HG02759 (cell line): ENCODE measurements at regions not wholly inside any gene's neighbourhood (a gene's known extent, or its start where the extent isn't known, plus 50 kb on each side); places are given as distances from the start of the nearest gene placed in this dataset.
"Not testable (repeated sequence)": the region's sequence is repeated elsewhere in the genome, so short reads cannot be mapped to it uniquely, and the experiment has no call there.

ENCODE experiments used
- ATAC-seq: cut with Tn5 transposase; IDR thresholded peaks from one replicate; pipeline ENCODE4 v1.9.1; 2021; ENCODE audit warnings: mild to moderate bottlenecking, moderate library complexity; ENCODE audit not compliant: unreplicated experiment

DNA sequence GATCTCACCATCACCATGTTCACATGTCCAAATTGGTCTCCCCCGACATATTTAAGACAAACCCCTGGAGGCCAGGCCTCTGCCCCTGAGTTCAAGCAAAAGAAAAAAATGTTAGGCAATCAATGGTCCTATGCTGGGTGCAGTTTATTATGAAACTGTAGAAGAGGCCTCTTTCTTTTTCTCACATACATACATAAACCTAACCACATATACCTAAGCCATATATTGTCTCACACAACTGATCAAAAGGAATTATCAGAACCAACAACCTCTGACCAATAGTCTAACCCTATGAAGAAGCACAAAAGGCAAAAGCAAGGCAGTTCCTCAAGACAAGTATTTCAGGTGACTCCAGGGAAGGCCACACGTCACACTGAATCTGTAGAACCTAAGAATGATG, 49.9 kb downstream of the ILRUN start:
- no peak for ATAC-seq

DNA sequence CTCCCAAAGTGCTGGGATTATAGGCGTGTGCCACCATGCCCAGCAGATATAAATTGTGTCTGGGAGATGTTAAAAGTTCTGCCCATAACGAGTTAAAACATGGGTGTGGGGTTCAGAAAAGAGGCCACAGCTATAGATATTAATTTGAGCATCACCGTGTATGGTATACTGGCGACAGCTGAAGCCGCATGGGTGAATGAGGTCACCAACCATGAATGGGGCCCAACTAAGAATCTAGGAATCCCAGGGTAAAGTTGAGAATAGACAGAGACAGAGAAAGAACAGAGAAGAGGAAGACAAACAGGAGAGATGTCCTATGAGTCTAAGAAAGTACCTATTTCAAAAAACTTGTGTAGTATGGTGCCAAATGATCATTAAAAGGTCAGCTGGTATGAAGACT, 50.9 kb downstream of the ILRUN start:
- ATAC-seq = no peak

DNA sequence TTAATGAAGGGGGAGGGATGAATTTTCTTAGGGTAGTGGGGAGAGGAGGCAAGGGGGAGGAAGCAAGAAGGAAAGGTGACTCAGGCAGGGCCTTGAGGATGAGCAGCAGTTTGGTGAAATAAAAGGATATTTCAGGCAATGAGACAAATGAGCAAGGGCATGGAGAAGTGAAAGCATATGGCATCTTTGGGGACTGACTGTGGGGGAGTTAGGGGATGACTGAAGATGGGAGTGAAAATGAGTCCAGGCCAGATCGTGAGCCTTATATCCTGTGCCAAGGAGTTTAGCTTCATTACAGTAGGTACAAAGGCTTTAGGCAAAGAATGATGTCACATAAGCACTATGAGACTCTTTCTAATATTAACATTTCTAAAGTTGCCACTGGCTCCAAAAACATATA, 51.9 kb downstream of the ILRUN start:
- ATAC-seq = no peak

DNA sequence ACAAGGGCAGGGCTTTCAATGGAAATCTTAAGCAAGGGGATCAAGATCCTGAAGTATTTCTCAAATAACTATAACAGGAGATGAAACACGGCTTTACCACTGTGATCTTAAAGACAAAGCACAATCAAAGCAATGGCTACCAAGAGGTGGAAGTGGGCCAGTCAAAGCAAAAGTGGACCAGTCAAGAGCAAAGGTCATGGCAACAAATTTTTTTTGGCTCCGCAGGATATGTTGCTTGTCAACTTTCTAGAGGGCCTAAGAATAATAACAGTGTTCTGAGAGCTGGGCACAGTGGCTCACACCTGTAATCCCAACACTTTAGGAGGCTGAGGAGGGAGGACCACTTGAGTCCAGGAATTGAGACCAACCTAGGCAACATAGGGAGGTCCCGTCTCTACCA, 54.1 kb downstream of the ILRUN start:
- no peak for ATAC-seq

DNA sequence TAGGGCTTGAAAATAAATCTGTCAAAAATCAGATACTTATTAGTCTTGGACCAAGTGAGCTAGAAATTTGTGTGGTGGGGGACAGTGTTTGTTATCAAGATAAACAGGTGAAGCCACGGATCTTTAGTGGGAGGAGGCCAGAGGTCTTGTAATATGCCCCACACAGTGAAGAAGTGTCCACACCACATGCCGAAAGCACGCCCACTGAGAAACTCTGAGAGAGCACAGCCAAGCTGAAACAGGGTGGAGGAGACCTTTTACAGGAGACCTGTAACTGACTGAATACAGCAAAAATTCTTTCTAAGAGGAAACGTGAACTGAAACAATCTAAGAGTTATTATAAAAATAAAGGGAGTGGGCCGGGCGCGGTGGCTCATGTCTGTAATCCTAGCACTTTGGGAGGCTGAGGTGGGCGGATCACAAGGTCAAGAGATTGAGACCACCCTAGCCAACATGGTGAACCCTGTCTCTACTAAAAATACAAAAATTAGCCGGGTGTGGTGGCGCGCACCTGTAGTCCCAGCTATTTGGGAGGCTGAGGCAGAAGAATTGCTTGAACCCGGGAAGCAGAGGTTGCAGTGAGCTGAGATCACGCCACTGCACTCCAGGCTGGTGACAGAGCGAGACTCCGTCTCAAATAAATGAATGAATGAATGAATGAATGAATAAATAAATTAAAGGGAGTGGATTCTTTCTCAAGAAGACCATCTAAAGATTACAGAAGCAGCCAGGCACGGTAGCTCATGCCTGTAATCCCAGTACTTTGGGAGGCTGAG, 56.3 kb downstream of the ILRUN start:
- not testable (repeated sequence) for ATAC-seq

DNA sequence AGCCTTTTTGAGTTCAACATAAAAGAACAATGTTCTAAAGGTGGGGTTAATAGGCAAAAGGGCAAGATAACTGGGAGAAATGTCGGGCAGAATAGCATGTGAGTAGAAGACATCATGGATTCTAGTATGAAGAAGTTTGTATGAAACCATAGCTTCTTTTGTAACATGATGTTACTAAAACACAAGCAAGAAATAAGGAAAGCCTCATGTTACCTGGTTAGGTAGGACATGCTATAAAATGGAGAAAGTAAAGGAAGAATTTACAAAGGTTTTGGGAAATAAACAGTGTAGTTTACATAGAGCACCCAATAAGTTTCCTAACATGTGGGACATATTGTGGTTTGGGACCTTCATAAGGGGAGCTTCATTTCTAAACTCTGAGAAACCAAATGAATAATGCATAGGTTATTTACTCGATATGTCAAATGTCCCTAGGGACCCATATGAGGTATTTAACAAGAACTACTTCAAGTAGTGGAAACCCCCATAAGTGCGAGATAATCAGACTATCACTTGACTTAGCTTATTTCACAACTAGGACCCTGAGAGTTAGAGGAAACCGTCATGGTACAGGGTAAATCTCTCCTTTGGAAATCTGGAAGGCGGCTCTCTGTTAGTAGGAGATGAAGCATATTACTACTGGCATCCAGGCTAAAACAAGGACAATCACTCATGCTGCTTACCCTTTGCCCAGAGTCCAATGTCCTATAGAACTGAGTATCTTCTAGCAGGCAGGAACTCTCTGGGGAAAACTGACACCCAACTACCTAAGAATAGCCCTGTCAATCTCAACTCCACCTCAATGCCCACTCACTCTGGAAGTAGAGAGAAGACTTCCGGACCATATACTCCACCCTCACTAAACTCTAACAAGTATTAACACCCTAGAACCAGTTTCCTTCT, 57.5 kb downstream of the ILRUN start:
- ATAC-seq = peak; percentile 77

DNA sequence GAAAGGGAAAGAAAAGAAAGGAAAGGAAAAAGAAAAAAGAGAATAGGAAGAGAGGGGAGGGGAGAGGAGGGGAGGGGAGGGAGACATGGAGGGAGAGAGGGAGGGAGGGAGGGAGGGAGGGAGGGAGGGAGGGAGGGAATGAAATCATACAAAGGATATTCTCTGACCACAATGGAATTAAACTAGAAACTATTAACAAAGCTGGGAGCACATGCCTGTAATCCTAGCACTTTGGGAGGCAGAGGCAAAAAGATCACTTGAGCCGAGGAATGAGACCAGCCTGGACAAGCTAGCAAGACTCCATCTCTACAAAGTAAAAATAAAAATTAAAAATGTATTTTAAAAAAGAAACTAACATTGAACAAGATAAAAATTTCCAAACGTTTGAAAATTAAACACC, 62.8 kb downstream of the ILRUN start:
- no peak for ATAC-seq

DNA sequence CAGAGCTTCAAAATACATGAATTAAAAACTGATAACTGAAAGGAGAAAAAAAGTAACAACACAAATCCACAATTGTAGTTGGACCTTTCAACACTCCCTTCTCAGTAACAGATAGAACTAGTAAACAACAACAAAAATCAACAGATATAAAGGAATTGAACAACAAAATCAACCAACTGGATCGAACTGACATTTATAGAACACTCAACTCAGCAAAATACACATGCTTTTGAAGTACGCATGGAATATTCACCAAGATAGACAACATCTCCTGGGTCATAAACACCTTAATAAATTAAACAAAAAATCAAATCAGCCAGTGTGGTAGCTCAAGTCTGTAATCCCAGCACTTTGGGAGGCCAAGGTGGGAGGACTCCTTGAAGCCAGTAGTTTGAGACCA, 63.3 kb downstream of the ILRUN start:
- no peak for ATAC-seq

DNA sequence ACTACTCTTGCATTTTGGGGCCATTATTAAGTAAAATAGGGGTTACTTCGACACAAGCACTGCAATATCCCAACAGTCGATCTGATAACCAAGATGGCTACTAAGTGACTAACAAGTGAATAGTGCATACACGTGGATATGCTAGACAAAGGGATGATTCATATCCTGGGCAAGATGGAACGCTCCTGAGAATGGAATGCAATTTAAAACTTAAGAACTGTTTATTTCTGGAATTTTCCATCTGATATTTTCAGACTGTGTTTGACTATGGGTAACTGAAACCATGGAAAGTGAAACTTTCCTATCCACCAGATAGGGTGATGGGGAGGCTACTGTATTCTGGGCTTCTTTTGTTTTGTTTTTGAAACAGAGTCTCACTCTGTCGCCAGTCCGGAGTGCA, 66.5 kb downstream of the ILRUN start:
- ATAC-seq = no peak

DNA sequence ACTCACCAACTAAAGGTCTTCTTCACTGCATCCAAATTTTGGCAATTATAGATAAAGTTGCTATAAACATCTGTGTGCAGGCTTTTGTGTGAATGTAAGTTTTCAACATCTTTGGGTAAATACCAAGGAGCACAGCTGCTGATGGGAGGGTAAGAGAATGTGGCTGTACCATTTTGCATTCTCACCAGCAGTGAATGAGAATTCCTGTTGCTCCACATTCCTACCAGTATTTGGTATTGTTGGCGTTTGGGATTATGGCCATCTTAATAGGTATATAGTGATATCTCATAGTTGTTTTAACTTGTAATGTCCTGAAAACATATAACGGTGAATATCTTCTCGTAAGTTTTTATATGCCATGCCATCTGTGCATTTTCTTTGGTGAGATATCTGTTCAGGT, 69.3 kb downstream of the ILRUN start:
- no peak for ATAC-seq

DNA sequence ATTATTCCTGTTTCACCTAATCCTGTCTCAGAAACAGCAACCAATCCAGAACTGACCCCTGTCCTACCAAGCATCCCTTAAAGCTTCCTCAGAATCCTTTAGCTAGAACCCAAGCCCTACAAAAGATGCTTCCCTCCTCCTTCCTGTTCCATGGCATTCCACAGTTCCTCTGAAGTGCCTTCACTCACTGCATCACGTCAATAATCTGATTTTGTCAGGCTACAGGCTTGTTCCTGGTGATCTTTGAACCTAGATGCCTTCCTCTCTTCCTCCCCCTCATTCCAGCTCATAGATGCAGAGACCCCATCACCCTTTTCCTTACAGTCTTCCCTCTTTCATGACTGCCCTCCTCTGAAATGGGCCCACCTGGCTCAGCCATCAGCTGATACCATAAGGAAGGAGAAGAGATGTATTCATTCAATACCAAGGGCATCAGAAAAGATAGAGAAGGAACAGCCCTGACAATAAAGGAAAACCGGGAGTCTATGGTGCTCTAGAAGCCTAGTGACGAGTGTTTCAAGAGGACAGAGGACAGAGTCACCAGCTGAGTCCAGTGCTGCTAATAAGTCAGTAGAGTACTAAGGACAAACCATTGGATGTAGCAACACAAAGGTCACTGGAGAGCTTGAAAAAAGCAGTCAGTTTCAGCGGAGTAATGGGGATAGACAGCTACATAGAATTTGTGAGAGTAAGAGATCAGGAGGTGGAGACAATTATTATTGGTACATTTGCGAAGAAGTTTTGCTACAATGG, 62.5 kb upstream of the SPDEF start:
- ATAC-seq = no peak

DNA sequence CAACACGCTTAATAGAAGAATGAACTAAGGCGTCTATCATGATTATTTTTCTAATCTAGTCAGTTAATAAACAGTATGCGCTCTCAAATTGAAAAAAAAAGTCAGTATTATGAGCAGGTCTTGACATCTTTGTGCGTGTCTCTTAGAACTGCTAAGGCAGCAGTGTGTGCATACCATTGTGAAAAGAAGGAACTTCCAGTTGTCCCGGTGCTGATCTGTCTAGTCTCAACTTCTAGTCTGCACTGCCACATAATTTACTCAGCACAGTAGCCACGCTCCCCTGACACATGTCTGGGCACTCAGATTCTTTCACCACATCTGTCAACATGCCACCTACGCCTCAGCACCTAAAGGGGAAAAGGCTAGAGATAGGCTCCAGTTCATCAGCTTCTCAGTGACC, 61.1 kb upstream of the SPDEF start:
- no peak for ATAC-seq

DNA sequence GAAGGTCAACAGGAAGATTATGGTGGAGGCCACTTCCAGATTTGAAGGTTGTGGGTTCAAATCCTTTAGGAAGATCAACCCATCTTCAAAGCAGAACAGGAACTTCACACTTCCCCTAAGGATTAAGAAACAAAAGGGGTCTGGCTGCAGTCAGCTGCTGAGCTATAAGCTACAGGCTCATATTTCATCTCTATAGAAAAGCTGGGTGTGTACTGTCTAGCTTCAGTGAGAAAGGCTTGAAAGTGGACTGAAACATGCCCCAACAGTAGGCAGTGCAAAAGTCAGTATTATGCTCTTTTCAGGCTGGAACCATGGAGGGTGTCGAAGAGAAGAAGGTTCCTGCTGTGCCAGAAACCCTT, 60.1 kb upstream of the SPDEF start:
- no peak for ATAC-seq

DNA sequence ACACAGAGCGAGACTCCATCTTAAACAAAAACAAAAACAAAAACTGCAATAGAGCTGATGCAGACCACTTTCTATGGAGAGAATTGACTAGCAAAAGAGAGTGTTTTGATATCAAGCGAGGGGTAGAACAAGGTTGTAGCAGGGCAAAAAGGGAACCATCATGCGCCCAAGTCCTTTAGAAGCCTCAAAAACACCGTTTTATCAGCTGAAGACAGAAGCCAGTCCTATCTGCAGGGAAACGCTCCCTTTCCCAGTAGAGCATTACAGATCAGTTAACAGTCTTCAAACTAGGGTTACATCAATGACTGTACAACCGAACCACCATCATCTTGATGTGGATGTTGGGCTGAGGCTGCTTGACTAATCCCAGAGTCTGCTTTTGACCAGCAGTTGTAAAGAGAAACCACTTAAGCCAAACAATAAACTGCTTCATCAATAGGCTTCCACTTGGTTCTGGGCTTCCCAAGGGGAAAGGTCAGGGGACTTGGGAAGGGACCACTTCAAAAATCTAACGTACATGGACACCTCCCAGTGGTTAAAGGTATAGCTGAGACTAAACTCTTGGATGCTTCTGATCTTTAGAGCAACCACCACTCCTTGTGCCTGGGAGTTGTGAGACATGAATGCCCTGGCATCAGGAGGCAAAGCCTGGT, 59.6 kb upstream of the SPDEF start:
- no peak for ATAC-seq

DNA sequence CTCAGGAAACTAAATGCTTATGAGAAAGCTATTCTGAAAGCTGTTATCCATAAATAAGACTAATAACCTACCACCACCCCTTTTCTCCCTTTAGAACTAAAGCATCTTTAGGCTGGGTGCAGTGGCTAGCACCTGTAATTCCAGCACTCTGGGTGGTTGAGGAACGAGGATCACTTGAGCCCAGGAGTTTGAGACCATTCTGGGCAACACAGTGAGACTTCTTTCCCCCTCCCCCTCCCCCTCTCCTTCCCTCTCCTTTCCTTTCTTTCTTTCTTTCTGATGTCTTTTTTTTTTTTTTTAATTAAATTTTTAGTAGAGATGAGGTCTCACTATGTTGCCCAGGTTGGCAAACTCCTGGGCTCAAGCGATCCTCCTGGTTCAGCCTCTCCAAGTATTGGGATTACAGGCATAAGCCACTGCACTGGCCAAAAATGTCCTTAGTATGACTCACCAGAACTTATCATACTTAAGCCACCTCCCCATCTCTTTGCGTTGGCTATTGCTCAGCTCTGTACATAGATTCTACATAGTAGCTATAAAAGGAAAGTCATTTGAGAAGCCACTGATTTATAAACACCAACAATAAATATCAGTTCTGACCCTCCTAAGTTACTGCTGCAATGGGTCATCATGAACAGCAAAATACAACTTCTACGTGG, 54.8 kb upstream of the SPDEF start:
- ATAC-seq = no peak

DNA sequence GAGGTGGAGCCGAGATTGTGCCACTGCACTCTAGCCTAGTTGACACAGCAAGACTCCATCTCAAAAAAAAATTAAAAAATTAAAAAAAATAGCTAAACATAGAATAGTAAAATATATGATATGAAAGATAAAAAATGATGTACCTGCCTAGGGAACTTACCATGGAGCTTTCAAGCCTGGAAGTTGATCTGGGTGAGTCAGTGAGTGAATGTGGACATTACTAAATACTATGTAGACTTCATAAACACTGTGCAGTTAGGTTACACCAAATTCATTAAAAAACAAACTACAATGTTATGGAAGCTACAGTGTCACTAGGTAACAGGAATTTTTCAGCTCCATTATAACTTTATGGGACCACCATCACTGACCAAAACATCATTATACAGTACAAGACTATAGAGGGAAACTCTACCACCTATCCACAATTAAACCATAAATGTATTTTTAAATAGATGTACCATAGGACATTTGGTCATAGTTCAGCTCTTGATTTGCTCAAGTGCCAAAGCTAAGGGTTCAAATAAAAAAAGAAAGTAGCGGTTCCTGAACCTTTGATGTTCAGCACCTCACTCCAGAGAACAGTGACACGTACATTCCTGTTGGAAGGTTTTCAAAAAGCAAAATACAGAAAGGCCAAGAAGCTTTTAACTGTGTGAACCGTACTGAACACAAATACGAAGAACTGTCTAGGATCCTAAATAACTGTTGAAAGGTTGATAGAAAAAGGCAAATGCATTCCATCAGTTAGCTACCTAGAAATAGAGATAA, 52.4 kb upstream of the SPDEF start:
- no peak for ATAC-seq

DNA sequence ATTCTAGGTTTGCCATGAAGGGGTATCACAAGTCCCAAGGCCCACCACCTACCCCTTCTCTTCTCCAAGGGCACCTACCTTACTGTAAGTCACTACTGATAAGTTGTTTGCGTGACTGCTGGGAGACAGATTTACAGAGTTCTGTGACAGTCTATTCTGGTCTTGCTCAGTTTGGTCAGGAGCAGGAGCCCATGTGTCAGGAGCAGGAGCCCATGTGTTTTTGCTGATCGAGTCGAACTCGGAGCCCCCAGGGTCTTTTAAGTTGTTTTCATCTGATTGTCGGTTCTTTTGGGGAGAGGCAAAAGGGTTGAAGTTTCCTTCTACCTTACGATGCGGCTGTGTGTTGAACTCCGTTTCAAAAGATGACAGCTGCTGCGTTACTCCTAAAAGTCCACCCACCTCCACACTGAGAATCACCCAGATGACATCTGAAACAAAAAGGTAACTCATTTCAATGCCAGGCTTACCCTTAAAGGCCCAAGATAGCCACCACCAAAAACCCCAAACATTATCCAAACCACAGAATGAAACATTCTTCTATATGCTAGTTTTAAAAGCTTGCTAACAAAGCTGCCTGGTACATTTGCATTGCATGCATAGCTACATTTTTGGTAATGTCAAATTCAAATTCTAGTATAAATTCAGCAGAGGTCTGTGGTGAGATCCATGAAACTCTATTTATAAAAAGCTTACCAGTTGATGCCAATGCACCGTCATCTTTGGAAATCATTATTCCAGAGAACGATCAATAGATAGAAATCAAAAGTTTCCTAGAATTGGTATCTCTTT, 50.5 kb upstream of the SPDEF start:
- ATAC-seq = no peak
